GM21528 (cell line): ENCODE measurements at regions not wholly inside any gene's neighbourhood (a gene's known extent, or its start where the extent isn't known, plus 50 kb on each side); places are given as distances from the start of the nearest gene placed in this dataset.
"Not testable (repeated sequence)": the region's sequence is repeated elsewhere in the genome, so short reads cannot be mapped to it uniquely, and the experiment has no call there.

Experiments
- ATAC-seq: cut with Tn5 transposase; IDR thresholded peaks from one replicate; pipeline ENCODE4 v1.9.1; 2021; ENCODE audit warnings: mild to moderate bottlenecking, moderate library complexity; ENCODE audit not compliant: unreplicated experiment, low FRiP score

DNA sequence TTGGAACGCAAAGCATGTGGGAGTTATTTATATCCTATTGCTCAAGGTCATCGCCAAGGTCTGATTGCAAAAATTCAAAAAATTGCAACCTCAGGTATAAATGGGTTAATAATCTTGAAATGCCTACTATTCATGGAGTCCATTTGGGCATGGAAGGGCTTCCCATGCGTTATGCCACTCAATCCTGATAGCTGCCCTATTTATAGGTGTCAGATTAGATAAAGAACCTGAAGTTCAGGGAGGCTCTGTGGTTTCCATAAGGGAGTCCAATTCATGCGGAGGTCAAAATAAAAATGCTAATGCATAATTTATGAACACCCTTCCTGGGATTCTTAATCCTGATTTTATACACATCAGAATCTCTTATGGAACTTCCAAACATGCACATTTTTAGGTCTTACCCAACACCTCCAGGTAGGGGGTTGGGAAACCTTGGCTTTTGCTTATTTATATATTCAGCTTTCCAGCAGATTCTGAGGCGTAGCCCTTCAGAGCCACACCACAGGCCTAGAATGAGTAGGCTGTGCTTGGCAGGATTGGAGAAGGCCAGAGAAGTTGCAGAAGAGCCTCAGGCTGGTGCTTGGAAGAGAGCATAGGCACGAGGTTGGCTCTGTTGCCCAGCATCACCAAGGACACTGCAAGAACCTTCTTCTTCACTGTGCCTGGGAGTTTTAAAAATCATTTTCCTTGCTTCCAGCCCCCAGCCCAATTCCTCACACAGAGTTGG lies 324.4 kb upstream of the CFAP20DC start:
- ATAC-seq: no peak

- no peak for ATAC-seq
Measured at GRCh38 chr3:59372346-59372745, 322.5 kb upstream of the CFAP20DC start.

GRCh38 chr3:59368900-59369675 lies 319.3 kb upstream of the CFAP20DC start:
- no peak for ATAC-seq

DNA sequence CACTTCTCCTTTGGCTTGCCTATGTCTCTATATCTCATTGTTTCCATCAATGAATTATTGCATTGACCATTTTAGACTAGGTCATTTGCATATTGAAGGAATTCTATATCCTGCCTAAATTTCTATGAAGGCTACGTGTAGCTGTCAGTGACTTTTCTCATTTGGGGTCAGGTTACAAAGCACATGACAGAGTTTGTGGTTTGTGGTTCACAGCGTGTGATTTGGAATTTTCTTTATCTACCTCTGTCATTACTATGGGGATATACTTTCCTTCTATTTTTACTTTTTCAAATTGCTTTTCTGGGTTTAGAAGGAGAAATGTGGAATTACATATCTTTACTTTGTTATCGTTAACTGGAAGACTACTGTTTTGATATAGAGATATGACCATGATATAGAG lies 317.3 kb upstream of the CFAP20DC start:
- no peak for ATAC-seq

GRCh38 chr3:59366218-59366617 lies 316.4 kb upstream of the CFAP20DC start:
- ATAC-seq: no peak

GRCh38 chr3:59364496-59364895 lies 314.7 kb upstream of the CFAP20DC start:
- no peak for ATAC-seq

GRCh38 chr3:59360312-59360711 lies 310.5 kb upstream of the CFAP20DC start:
- ATAC-seq: not testable (repeated sequence)

DNA sequence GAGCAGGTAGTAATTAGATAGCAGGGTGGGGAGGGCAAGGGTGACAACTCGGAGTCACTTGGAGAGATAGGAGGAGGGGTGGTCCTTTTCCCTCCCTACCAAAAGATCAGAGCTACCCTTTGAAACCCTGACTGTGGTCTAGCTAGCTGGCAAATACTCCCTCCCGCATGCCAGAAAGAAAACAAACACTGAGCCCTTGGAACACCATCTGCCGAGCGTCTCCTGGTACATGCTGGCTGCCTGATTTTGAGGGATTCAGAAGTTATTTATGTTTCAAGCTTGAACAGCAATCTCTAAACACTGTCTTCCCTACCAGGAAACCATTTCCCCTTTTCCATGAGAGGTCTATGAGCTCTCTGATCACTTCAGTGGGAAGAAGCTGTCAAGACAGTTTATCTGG lies 291.6 kb upstream of the CFAP20DC start:
- ATAC-seq: no peak

DNA sequence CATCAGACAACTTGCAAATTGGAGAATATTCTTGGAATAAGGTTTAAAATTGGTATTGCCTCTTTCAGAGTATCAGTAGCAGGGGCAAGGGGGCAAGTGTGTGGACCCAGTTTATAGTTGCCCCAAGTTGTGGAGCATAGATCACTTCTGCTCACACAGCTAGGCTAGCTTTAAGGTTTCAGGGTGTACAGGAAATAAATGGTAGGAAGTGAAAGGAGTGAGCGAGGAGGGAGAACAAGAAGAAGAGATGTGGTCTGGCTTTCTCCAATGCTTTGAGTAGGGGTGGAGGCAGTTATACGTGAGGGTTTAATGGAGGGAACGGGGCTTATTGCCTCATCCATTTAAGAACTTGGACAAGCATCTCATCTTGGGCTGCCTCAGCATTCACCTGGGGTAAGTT lies 290.0 kb upstream of the CFAP20DC start:
- no peak for ATAC-seq

- no peak for ATAC-seq
Measured at GRCh38 chr3:59338934-59339333, 289.1 kb upstream of the CFAP20DC start.

GRCh38 chr3:59335338-59335737 lies 285.5 kb upstream of the CFAP20DC start:
- ATAC-seq: no peak

- no peak for ATAC-seq
Measured at GRCh38 chr3:59334585-59334984, 284.8 kb upstream of the CFAP20DC start.

GRCh38 chr3:59327376-59327808 lies 277.6 kb upstream of the CFAP20DC start:
- ATAC-seq: no peak

DNA sequence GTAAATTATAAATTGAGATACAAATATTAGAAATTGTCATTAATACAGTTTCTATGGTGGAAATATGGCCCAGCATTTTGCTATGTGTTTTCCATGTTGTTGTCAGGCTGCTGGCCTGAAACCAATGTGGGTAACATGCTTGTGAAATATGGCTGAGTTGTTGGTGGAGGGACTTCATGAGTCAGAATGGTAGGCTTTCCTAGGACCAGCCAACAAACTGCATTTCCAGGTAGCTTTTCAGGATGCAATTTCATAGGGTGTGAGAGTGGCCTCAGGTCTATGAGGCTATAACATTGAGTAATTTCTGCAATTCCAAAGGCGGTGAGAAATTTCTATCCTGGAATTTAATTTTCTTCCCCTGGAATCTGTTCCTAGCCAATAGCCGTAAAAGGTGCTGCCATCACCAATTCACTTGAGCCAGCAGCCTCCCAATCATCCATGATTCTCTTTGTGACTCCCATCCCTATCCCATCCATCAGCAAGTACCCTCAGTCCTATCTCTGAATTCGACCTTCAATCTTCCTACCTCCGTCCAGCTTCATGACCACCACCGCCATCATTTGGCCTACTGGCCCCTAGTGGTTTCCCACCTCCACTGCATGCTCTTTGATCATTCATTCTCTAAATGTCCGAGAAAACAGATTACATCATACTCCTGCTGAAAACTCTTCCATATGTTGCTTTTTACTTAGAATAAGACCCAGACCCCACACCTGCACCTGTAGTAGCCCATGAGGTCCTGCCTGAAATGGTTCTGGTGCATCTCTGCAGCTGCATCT lies 276.6 kb upstream of the CFAP20DC start:
- no peak for ATAC-seq

- no peak for ATAC-seq
Measured at GRCh38 chr3:59321881-59322540, 272.2 kb upstream of the CFAP20DC start.

DNA sequence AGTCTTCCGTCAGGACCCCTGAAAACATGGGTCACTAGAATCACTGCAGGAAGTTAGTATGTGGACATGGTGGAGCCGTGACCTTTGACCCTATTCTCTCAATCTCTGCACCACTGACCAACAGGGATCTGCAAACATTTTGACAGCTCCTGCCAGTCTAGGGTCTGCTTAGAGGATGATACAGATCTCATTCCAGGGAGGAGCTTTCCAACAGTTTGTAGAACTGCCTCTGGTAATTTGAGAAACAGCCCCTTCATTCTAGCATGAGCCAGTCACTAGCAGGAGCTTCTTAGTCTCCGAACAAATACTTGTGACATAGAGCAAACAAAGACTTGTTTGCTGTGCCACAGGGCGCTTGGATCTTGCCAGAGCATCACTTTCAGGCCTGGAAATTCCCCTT lies 270.3 kb upstream of the CFAP20DC start:
- ATAC-seq: no peak

DNA sequence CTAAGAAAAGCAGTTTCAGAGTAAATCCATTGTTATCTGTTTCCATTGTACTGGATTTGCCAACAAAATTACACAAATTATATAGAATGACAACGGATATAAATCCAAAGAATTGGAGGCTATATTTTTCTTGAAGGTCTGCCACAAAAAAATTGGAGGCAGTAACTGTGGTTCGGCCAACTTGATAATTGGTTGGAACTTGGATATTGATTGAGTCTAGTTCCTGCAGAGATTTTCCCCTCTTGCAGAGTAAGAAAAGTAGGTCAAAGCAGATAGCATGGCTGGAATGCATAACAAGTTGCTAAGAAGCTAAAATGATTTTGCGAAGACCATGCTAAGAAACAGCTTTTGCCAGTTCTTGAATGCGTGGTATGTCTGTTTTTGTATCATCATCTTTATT lies 269.6 kb upstream of the CFAP20DC start:
- ATAC-seq: no peak

GRCh38 chr3:59318881-59319280 lies 269.1 kb upstream of the CFAP20DC start:
- no peak for ATAC-seq

GRCh38 chr3:59317386-59317785 lies 267.6 kb upstream of the CFAP20DC start:
- ATAC-seq: no peak

GRCh38 chr3:59316688-59317275 lies 267.0 kb upstream of the CFAP20DC start:
- no peak for ATAC-seq
